GDM1 (cell line): ENCODE measurements at regions not wholly inside any gene's neighbourhood (a gene's known extent, or its start where the extent isn't known, plus 50 kb on each side); places are given as distances from the start of the nearest gene placed in this dataset.
"Not testable (repeated sequence)": the region's sequence is repeated elsewhere in the genome, so short reads cannot be mapped to it uniquely, and the experiment has no call there.

ENCODE experiments used
- DNase-seq: peaks from one replicate; lab custom pipeline; 2025; lab: John Stamatoyannopoulos, UW

- no peak for DNase-seq
Observed at GRCh38 chr11:100584201-100584985, 102.7 kb upstream of the ARHGAP42 start.

GRCh38 chr11:100585728-100586127 is 101.4 kb upstream of the ARHGAP42 start:
- no peak for DNase-seq

GRCh38 chr11:100586361-100587101 is 100.6 kb upstream of the ARHGAP42 start:
- no peak for DNase-seq

- DNase-seq = no peak
Observed at GRCh38 chr11:100592619-100593260, 94.3 kb upstream of the ARHGAP42 start.

GRCh38 chr11:100593291-100593690 is 93.8 kb upstream of the ARHGAP42 start:
- no peak for DNase-seq

- no peak for DNase-seq
Observed at GRCh38 chr11:100594320-100594719, 92.8 kb upstream of the ARHGAP42 start.

GRCh38 chr11:100600941-100601340 is 86.1 kb upstream of the ARHGAP42 start:
- no peak for DNase-seq

- no peak for DNase-seq
Observed at GRCh38 chr11:100602716-100603115, 84.4 kb upstream of the ARHGAP42 start.

- not testable (repeated sequence) for DNase-seq
Observed at GRCh38 chr11:100607761-100608160, 79.3 kb upstream of the ARHGAP42 start.

GRCh38 chr11:100612766-100613165 is 74.3 kb upstream of the ARHGAP42 start:
- DNase-seq = peak; percentile 4

GRCh38 chr11:100618914-100619313 is 68.2 kb upstream of the ARHGAP42 start:
- no peak for DNase-seq

GRCh38 chr11:100619484-100619883 is 67.6 kb upstream of the ARHGAP42 start:
- no peak for DNase-seq

GRCh38 chr11:100622404-100622803 is 64.7 kb upstream of the ARHGAP42 start:
- no peak for DNase-seq

- DNase-seq = no peak
Observed at GRCh38 chr11:100624346-100624745, 62.7 kb upstream of the ARHGAP42 start.

GRCh38 chr11:100625041-100625440 is 62.0 kb upstream of the ARHGAP42 start:
- no peak for DNase-seq

- DNase-seq = no peak
Observed at GRCh38 chr11:100629671-100630070, 57.4 kb upstream of the ARHGAP42 start.

- DNase-seq = no peak
Observed at GRCh38 chr11:100630898-100631297, 56.2 kb upstream of the ARHGAP42 start.

- DNase-seq = no peak
Observed at GRCh38 chr11:100631316-100631715, 55.8 kb upstream of the ARHGAP42 start.

GRCh38 chr11:100632941-100633452 is 54.1 kb upstream of the ARHGAP42 start:
- DNase-seq = no peak

GRCh38 chr11:100635194-100635593 is 51.9 kb upstream of the ARHGAP42 start:
- no peak for DNase-seq

GRCh38 chr11:100636536-100636935 is 50.6 kb upstream of the ARHGAP42 start:
- DNase-seq = no peak
